ENCODE measurements at regions not wholly inside any gene's neighbourhood (a gene's known extent, or its start where the extent isn't known, plus 50 kb on each side); places are given as distances from the start of the nearest gene placed in this dataset.

- Histone ChIP-seq H3K36me3 (ENCODE audit: control insufficient read depth in 1 of 2, insufficient read depth in 2 of 2, low read length in 2 of 2) (no peaks in the 10 kb centered on the region), H3K9me3 (ENCODE audit: control insufficient read depth in 1 of 2, insufficient read depth in 1 of 2, low read depth in 1 of 2, low read length in 2 of 2) (peaks cover 0 to 4% of the 10 kb centered on the region in 2 experiments; a peak in 1 of 4 replicates), H4K20me1 (ENCODE audit: insufficient read depth) (no peaks in the 10 kb centered on the region), H3K27ac (ENCODE audit: low read depth, low read length) (no peak overlapping the region), H3K79me2 (ENCODE audit: insufficient read depth, low read length) (no peaks in the 10 kb centered on the region), H3K9ac (ENCODE audit: low read length) (no peak overlapping the region), H3K4me1 (ENCODE audit: control insufficient read depth in 1 of 2, insufficient read depth in 2 of 2, low read length in 2 of 2) (no peaks in the 10 kb centered on the region), H3K27me3 (ENCODE audit: insufficient read depth, low read length) (peaks cover 6% of the 10 kb centered on the region; the same call in 1 of the 2 replicates), H3K4me2 (ENCODE audit: low read length) (no peak overlapping the region), H3K9me2 (ENCODE audit: insufficient read depth) (no peaks in the 10 kb centered on the region), H3K4me3 (replicated peaks in 1 of 2; ENCODE audit: low read depth in 1 of 2, low read length in 2 of 2) (no peak overlapping the region), H2AFZ (ENCODE audit: low read depth, low read length, poor library complexity, severe bottlenecking) (no peak overlapping the region)
- ATAC-seq = no peak
- no TSS peak for BruUV-seq (replicated peaks)
- no peak for TF ChIP-seq SP1 (IDR thresholded peaks at IDR 0.05; ENCODE audit: low read depth)
- TF ChIP-seq ZFX (IDR thresholded peaks at IDR 0.05) = no peak
- TF ChIP-seq, protein P1, sequence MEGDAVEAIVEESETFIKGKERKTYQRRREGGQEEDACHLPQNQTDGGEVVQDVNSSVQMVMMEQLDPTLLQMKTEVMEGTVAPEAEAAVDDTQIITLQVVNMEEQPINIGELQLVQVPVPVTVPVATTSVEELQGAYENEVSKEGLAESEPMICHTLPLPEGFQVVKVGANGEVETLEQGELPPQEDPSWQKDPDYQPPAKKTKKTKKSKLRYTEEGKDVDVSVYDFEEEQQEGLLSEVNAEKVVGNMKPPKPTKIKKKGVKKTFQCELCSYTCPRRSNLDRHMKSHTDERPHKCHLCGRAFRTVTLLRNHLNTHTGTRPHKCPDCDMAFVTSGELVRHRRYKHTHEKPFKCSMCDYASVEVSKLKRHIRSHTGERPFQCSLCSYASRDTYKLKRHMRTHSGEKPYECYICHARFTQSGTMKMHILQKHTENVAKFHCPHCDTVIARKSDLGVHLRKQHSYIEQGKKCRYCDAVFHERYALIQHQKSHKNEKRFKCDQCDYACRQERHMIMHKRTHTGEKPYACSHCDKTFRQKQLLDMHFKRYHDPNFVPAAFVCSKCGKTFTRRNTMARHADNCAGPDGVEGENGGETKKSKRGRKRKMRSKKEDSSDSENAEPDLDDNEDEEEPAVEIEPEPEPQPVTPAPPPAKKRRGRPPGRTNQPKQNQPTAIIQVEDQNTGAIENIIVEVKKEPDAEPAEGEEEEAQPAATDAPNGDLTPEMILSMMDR (IDR thresholded peaks at IDR 0.05 in 2 of 3, conservative IDR thresholded peaks at IDR 0.05 in 1 of 3; ENCODE audit: borderline replicate concordance in 1 of 3, insufficient read depth in 1 of 3, low read depth in 2 of 3, low read length in 2 of 3) = no peak
- no peak for TF ChIP-seq JUND (IDR thresholded peaks at IDR 0.05)
- TF ChIP-seq REST (IDR thresholded peaks at IDR 0.05; ENCODE audit: low read depth) = no peak
- no peak for TF ChIP-seq MAX (IDR thresholded peaks at IDR 0.05)
- no peak for TF ChIP-seq TCF7L2 (IDR thresholded peaks at IDR 0.05; ENCODE audit: borderline replicate concordance, extremely low read depth, insufficient read depth, insufficient read length)
- no peak for TF ChIP-seq EZH2phosphoT487 (IDR thresholded peaks at IDR 0.05; ENCODE audit: borderline replicate concordance)
- no peak for TF ChIP-seq ZBTB33 (IDR thresholded peaks at IDR 0.05; ENCODE audit: extremely low read depth, insufficient replicate concordance, low read length)
- no peak for TF ChIP-seq EGR1 (IDR thresholded peaks at IDR 0.05; ENCODE audit: low read depth)
- TF ChIP-seq YY1 (IDR thresholded peaks at IDR 0.05; ENCODE audit: extremely low read depth, insufficient replicate concordance, low read depth, low read length) = no peak
- ChIA-PET POLR2A (no interaction called here), RAD21 (ENCODE audit: low non-redundant PET in 1 of 2, low total read pairs in 2 of 2, uncharacterized antibody in 2 of 2, unreplicated experiment in 2 of 2) (no interaction called here), CTCF (no interaction called here)
- no peak for DNase-seq (ENCODE audit: low read depth, low spot score)
- intact Hi-C loops (cut with micrococcal nuclease) = no loop called here
These were observed 135.2 kb upstream of the C14orf180 start for GRCh38 chr14:104444159-104445030.
